Epidermal melanocyte (primary cell): ENCODE measurements at regions not wholly inside any gene's neighbourhood (a gene's known extent, or its start where the extent isn't known, plus 50 kb on each side); places are given as distances from the start of the nearest gene placed in this dataset.
A peak's percentile ranks its signal among the peaks of the same experiment; 100 is the strongest.

ENCODE experiments used
- DNase-seq: peaks from one replicate; pipeline ENCODE4 v3.0.0; 2011; ENCODE audit warnings: low spot score; ENCODE audit not compliant: insufficient read length

- DNase-seq: no peak
Measured at GRCh38 chr9:87084407-87084806, 137.1 kb upstream of the GAS1 start.

- DNase-seq: no peak
Measured at GRCh38 chr9:87085073-87085472, 137.8 kb upstream of the GAS1 start.

- DNase-seq: peak; percentile 79
Measured at GRCh38 chr9:87085521-87085920, 138.2 kb upstream of the GAS1 start.

- DNase-seq: no peak
Measured at GRCh38 chr9:87086221-87086818, 139.0 kb upstream of the GAS1 start.

GRCh38 chr9:87087197-87087596 lies 139.9 kb upstream of the GAS1 start:
- DNase-seq: no peak

GRCh38 chr9:87088192-87088591 lies 140.9 kb upstream of the GAS1 start:
- no peak for DNase-seq

GRCh38 chr9:87088621-87089365 lies 141.5 kb upstream of the GAS1 start:
- DNase-seq: peak; percentile 51

GRCh38 chr9:87089506-87089905 lies 142.2 kb upstream of the GAS1 start:
- no peak for DNase-seq

- DNase-seq: no peak
Measured at GRCh38 chr9:87089929-87090328, 142.6 kb upstream of the GAS1 start.

GRCh38 chr9:87093777-87094176 lies 146.5 kb upstream of the GAS1 start:
- DNase-seq: no peak

- DNase-seq: no peak
Measured at GRCh38 chr9:87095951-87096350, 148.6 kb upstream of the GAS1 start.

- no peak for DNase-seq
Measured at GRCh38 chr9:87096506-87096905, 149.2 kb upstream of the GAS1 start.

- DNase-seq: no peak
Measured at GRCh38 chr9:87097238-87097637, 149.9 kb upstream of the GAS1 start.

GRCh38 chr9:87099407-87099806 lies 152.1 kb upstream of the GAS1 start:
- DNase-seq: no peak

- no peak for DNase-seq
Measured at GRCh38 chr9:87100001-87100400, 152.7 kb upstream of the GAS1 start.

- DNase-seq: no peak
Measured at GRCh38 chr9:87102126-87102525, 154.8 kb upstream of the GAS1 start.

- no peak for DNase-seq
Measured at GRCh38 chr9:87107072-87107471, 159.8 kb upstream of the GAS1 start.

- no peak for DNase-seq
Measured at GRCh38 chr9:87108661-87109060, 161.4 kb upstream of the GAS1 start.

GRCh38 chr9:87109231-87109631 lies 161.9 kb upstream of the GAS1 start:
- no peak for DNase-seq

- no peak for DNase-seq
Measured at GRCh38 chr9:87109851-87110250, 162.5 kb upstream of the GAS1 start.

- no peak for DNase-seq
Measured at GRCh38 chr9:87111010-87111409, 163.7 kb upstream of the GAS1 start.

GRCh38 chr9:87112656-87113055 lies 165.3 kb upstream of the GAS1 start:
- DNase-seq: no peak

- no peak for DNase-seq
Measured at GRCh38 chr9:87113874-87114273, 166.6 kb upstream of the GAS1 start.
